HT1080 (cell line): ENCODE measurements at regions not wholly inside any gene's neighbourhood (a gene's known extent, or its start where the extent isn't known, plus 50 kb on each side); places are given as distances from the start of the nearest gene placed in this dataset.
A peak's percentile ranks its signal among the peaks of the same experiment; 100 is the strongest.
"Not testable (repeated sequence)": the region's sequence is repeated elsewhere in the genome, so short reads cannot be mapped to it uniquely, and the experiment has no call there.

Experiments used
- DNase-seq: peaks from one replicate; pipeline ENCODE4 v3.0.0-alpha.2; 2015; ENCODE audit warnings: low read depth

DNA sequence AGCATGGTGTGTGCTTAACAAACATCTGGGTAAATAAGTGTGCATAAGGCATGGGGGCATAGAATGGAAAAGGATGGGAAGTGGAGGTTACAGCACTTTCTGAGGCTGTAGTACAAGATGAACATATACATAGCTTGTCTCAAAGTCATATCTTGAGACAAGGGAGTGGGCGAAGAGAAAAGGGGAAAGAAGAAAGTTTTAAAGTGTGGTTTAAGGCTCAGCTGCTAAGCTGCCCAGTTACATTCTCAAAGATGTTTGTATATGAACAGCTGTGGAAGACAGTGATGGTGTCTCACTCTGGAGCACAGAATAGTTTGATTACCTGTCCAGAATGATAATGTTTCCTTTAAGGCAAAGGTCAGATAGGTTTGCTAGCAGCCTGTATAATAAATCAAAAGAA lies 61.9 kb upstream of the LANCL2 start:
- DNase-seq, result no peak

GRCh38 chr7:55304018-55304762 lies 60.9 kb upstream of the LANCL2 start:
- no peak for DNase-seq

DNA sequence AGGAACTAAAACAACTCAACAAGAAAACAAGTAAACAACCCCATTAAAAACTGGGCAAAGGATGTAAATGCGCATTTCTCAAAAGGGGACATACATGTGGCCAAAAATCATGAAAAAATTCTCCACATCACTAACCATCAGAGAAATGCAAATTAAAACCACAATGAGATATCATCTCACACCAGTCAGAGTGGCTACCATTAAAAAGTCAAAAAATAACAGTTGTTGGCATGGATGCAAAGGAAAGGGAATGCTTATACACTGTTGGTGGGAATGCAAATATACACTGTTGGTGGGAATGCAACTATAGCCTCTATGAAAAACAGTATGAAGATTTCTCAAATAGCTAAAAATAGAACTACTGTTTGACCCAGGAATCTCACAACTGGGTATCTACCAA lies 60.0 kb upstream of the LANCL2 start:
- DNase-seq, result no peak

DNA sequence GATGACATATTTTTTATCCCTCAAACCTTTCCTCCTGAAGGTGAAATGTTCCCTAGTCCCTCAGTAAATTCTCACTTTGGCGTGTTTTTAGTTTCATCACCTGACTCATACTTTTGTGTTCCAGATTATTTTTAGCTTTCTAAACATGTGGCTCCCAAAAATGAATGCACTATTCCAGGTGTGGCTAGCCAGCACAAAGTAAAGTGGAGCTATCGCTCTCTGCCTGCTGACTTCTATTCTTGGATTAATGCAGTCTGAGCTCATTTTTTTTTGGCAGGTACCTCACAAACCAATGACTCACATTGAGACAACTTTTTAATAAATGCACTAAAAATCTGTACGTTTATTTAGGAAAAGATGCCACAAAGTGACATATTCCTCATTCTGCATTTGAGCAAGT lies 58.8 kb upstream of the LANCL2 start:
- DNase-seq, result no peak

DNA sequence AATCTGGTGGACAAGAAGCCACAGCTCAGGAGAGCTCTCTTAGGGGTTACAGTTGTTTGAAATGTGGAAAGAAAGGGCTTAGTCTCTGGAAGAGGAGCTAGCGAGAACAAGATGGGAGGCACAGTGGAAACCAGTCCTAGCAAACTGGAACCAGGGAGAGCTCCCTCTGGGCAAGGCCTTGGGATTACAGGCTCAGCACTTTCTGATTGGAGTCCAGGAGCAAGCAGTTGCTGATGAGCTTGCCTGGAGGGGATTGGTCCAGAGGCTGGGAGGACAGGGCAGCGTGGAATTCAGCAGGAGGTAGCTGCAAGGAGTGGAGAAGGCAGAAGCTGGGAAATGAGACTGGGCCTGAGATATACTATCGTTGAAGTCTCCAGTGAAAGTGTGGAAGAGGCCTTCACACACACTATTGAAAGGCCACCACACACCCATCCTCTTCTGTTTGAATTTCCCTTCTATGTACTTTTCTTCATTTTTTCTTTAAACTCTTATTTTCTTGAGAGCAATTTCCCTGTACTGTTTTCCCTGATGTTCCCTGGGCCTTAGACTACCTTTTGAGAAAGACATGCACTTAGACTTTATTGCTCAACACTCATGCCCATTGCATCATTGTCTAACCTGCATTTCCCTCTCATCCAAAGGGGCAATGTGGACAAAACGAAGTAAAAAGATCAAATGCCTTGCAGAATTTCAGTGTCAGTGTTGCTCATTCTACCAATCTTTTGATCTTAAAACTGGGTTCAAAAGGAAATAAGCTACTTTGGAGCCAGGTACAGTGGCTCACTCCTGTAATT lies 57.8 kb upstream of the LANCL2 start:
- DNase-seq, result peak; percentile 8

DNA sequence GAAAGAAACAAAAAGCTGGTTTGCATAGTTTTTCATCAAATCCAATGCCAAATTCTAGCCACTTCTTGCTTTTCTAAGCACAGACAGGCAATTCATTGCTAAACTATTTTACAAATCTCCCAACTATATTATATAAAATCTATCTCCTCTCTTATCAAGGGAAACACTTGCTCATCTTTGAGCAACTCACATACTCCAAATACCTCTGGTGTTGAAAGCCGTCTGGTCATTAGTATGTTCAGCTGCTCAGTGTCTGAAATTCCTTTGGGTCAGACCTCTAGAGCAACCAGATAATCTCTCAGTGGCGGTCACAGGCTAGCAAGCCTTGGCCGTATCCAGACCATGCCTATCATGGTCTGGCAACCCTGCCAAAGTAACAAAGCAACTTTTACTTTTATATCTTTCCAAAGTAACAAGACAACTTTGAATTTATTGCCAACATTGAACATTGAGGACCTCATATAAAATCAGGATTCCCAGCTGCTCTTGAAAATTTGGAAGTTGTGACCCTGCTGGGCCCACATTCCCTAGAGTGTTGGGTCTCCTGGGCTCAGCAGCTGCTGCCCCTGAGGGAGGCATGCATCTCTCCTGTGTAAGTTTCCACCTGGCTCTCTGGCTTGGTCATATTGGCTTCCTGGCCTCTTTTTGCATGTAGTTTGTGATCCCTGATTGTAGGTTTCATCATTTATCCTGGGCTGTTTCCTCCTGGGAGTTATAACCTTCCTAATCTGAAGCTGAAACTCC lies 56.8 kb upstream of the LANCL2 start:
- no peak for DNase-seq

GRCh38 chr7:55309040-55309991 lies 55.8 kb upstream of the LANCL2 start:
- no peak for DNase-seq

- DNase-seq, result no peak
These were observed 54.7 kb upstream of the LANCL2 start for GRCh38 chr7:55310287-55311025.

DNA sequence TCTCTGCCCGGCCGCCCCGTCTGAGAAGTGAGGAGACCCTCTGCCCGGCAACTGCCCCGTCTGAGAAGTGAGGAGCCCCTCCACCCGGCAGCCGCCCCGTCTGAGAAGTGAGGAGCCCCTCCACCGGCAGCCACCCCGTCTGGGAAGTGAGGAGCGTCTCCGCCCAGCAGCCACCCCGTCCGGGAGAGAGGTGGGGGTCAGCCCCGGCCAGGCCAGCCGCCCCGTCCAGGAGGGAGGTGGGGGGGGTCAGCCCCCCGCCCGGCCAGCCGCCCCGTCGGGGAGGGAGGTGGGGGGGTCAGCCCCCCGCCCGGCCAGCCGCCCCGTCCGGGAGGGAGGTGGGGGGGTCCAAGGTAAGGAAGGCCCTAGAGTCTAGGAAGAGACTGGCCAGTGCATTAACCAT lies 53.2 kb upstream of the LANCL2 start:
- DNase-seq, result not testable (repeated sequence)

GRCh38 chr7:55313671-55314070 lies 51.5 kb upstream of the LANCL2 start:
- DNase-seq, result not testable (repeated sequence)

- DNase-seq, result no peak
These were observed 50.2 kb upstream of the LANCL2 start for GRCh38 chr7:55314967-55315366.
